Kidney (tissue), 13 donors: ENCODE measurements at regions not wholly inside any gene's neighbourhood (a gene's known extent, or its start where the extent isn't known, plus 50 kb on each side); places are given as distances from the start of the nearest gene placed in this dataset.
A peak's percentile ranks its signal among the peaks of the same experiment; 100 is the strongest.

ENCODE experiments used
- DNase-seq, 5 donors: peaks; one replicate each; pipeline ENCODE4 v3.0.0-alpha.2; 2013 to 2020
- FAIRE-seq: peaks from 2 replicates; lab custom pipeline; 2012; peaks lifted over from hg19 to GRCh38; lab: Jason Lieb, UNC
- H3K27ac ChIP-seq, 2 donors: one replicate each; pipeline ENCODE4 v1.7.0; 2013; ENCODE audit warnings: low read depth in 2 of 2, low read length in 2 of 2, inconsistent platforms in 1 of 2
- H3K27me3 ChIP-seq: one replicate; pipeline ENCODE4 v1.7.1; 2013; ENCODE audit warnings: low read length, inconsistent platforms; ENCODE audit not compliant: control insufficient read depth, insufficient read depth
- H3K36me3 ChIP-seq, 3 donors: one replicate each; pipeline versions ENCODE4 v1.7.0 to v1.7.1; 2013; ENCODE audit warnings: low read length in 3 of 3, control low read depth in 1 of 3, inconsistent platforms in 1 of 3; ENCODE audit not compliant: insufficient read depth in 3 of 3, control insufficient read depth in 2 of 3
- H3K4me1 ChIP-seq, 3 donors: one replicate each; pipeline versions ENCODE4 v1.7.0 to v1.7.1; 2013; ENCODE audit warnings: low read length in 3 of 3, inconsistent platforms in 1 of 3, low read depth in 1 of 3; ENCODE audit not compliant: control insufficient read depth in 2 of 3, insufficient read depth in 2 of 3
- H3K4me3 ChIP-seq, 3 donors: one replicate each; pipeline versions ENCODE4 v1.7.0 to v1.8.1; 2013; ENCODE audit warnings: low read length in 3 of 3, control low read depth in 1 of 3, inconsistent platforms in 1 of 3
- H3K9ac ChIP-seq, 3 donors: one replicate each; pipeline versions ENCODE4 v1.7.0 to v1.7.1; 2013; ENCODE audit warnings: low read length in 3 of 3, control low read depth in 1 of 3, inconsistent platforms in 1 of 3
- H3K9me3 ChIP-seq, 3 donors: one replicate each; pipeline versions ENCODE4 v1.7.0 to v1.7.1; 2013; ENCODE audit warnings: low read length in 3 of 3, control low read depth in 1 of 3, inconsistent platforms in 1 of 3; ENCODE audit not compliant: control insufficient read depth in 2 of 3, insufficient read depth in 1 of 3
- CTCF ChIP-seq: IDR thresholded peaks from 3 replicates; pipeline ENCODE4 v1.5.1; 2012; ENCODE audit warnings: mild to moderate bottlenecking, moderate library complexity, borderline replicate concordance; ENCODE audit not compliant: insufficient read depth; ENCODE audit errors: extremely low read depth
- intact Hi-C: fragments of 100-400 bp; cut with DNase I; formaldehyde crosslinking; loops from one replicate; pipeline ENCODE4 v1.11.1; 2022
- donor health status: control.
- donor health status: control.
- donor health status: control.
- donor health status: control.
- donor health status: control.
- donor health status: DM: yes; HTN: yes; CAD: no.
- donor health status: Normal renal cell carcinoma (clear cell type).

GRCh38 chr1:36595921-36596320 is 113.2 kb upstream of the CSF3R start:
- intact Hi-C loops, result no loop called here
- FAIRE-seq (no peak), DNase-seq (peak in 1 of 5 donors; percentile 26)
- Histone ChIP-seq H3K27ac (no peak overlapping the region), H3K27me3 (no peaks in the 10 kb centered on the region), H3K4me3 (no peak overlapping the region), H3K9me3 (no peaks in the 10 kb centered on the region), H3K4me1 (no peaks in the 10 kb centered on the region), H3K9ac (no peak overlapping the region), H3K36me3 (no peaks in the 10 kb centered on the region)
- no peak for TF ChIP-seq CTCF

GRCh38 chr1:36595349-36595748 is 112.6 kb upstream of the CSF3R start:
- no peaks in the 10 kb centered on the region for H3K27me3 ChIP-seq
- FAIRE-seq, result no peak
- no peak overlapping the region for H3K27ac ChIP-seq
- intact Hi-C loops, result no loop called here
- H3K9ac ChIP-seq, result no peak overlapping the region
- no peaks in the 10 kb centered on the region for H3K4me1 ChIP-seq
- no peak for TF ChIP-seq CTCF
- H3K9me3 ChIP-seq, result no peaks in the 10 kb centered on the region
- H3K36me3 ChIP-seq, result no peaks in the 10 kb centered on the region
- peak in 1 of 5 donors; percentile 22 for DNase-seq
- no peak overlapping the region for H3K4me3 ChIP-seq

- DNase-seq (peak in 4 of 5 donors; percentile 33 to 56 (median 46)), FAIRE-seq (no peak)
- H3K9me3 ChIP-seq, result no peaks in the 10 kb centered on the region
- H3K27ac ChIP-seq, result no peak overlapping the region
- no peak overlapping the region for H3K4me3 ChIP-seq
- intact Hi-C loops, result no loop called here
- no peak overlapping the region for H3K9ac ChIP-seq
- no peak for TF ChIP-seq CTCF
- H3K27me3 ChIP-seq, result no peaks in the 10 kb centered on the region
- H3K36me3 ChIP-seq, result no peaks in the 10 kb centered on the region
- no peaks in the 10 kb centered on the region for H3K4me1 ChIP-seq
These were observed 111.3 kb upstream of the CSF3R start for GRCh38 chr1:36594023-36594422.

GRCh38 chr1:36591278-36591677 is 108.6 kb upstream of the CSF3R start:
- Histone ChIP-seq H3K27ac (no peak overlapping the region), H3K27me3 (no peaks in the 10 kb centered on the region), H3K9ac (no peak overlapping the region), H3K9me3 (no peaks in the 10 kb centered on the region), H3K4me3 (no peak overlapping the region), H3K36me3 (no peaks in the 10 kb centered on the region), H3K4me1 (no peaks in the 10 kb centered on the region)
- intact Hi-C loops, result no loop called here
- DNase-seq (no peak), FAIRE-seq (no peak)
- TF ChIP-seq CTCF, result no peak
